ENCODE measurements at regions not wholly inside any gene's neighbourhood (a gene's known extent, or its start where the extent isn't known, plus 50 kb on each side); places are given as distances from the start of the nearest gene placed in this dataset.

DNA sequence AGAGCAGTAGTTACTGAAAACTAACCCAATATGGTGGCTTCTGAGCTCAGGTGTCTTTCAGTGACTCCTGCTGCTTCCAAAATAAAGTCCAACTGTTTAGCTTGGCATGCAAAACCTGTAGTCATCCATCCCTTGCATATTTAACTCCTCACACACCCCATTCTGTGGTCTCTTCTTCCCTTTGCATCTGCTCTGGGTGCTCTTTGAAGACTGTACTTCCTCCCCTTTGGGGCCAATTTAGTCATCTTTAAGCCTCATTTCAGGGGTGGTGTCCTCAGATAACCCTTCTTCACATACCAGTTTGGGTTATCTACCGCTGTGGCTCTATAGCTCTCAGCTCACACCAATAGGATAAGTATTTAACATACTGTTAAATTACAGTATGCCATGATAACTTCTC, 209.9 kb upstream of the DMRT1 start:
- Histone ChIP-seq H2BK20ac (ENCODE audit: low read length) (no peak overlapping the region), H3K23me2 (ENCODE audit: low read depth, low read length) (no peaks in the 10 kb centered on the region), H3K79me2 (ENCODE audit: control insufficient read depth in 1 of 2, insufficient read depth in 2 of 2, low read length in 2 of 2) (peaks cover 0 to 2% of the 10 kb centered on the region in 2 experiments; a peak in 1 of 4 replicates), H3K27ac (ENCODE audit: low read depth, low read length) (no peak overlapping the region), H3K14ac (ENCODE audit: insufficient read length) (no peak overlapping the region), H4K91ac (replicated peaks; ENCODE audit: insufficient read length, low read length) (no peak overlapping the region), H3K79me1 (ENCODE audit: low read depth, low read length) (peaks cover 2% of the 10 kb centered on the region; the same call in 1 of the 2 replicates), H2BK15ac (ENCODE audit: low read length) (no peak overlapping the region), H2BK12ac (ENCODE audit: low read depth, low read length) (no peak overlapping the region), H3K36me3 (ENCODE audit: control insufficient read depth in 2 of 4, insufficient read depth in 4 of 4, low read length in 3 of 4) (peaks cover 0 to 5% (median 0%) of the 10 kb centered on the region in 4 experiments; a peak in 1 of 8 replicates), H2BK5ac (ENCODE audit: low read depth, low read length) (no peak overlapping the region), H2AFZ (ENCODE audit: low read length) (no peak overlapping the region), H3K4me2 (ENCODE audit: insufficient read depth in 1 of 2, low read depth in 2 of 2, low read length in 2 of 2) (no peak overlapping the region), H3K4ac (replicated peaks; ENCODE audit: insufficient read length, low read depth, low read length) (no peak overlapping the region), H3K23ac (ENCODE audit: insufficient read length) (no peak overlapping the region), H4K20me1 (replicated peaks in 1 of 2; ENCODE audit: control insufficient read depth in 1 of 2, insufficient read depth in 2 of 2, low read length in 2 of 2) (no peaks in the 10 kb centered on the region), H3K27me3 (replicated peaks in 1 of 4; ENCODE audit: control insufficient read depth in 3 of 4, extremely low read depth in 1 of 4, insufficient read depth in 3 of 4, low read length in 3 of 4) (no peaks in the 10 kb centered on the region), H3K4me1 (replicated peaks in 1 of 4; ENCODE audit: control insufficient read depth in 3 of 4, insufficient read depth in 4 of 4, low read length in 3 of 4) (peaks cover 0 to 7% (median 1%) of the 10 kb centered on the region in 4 experiments; a peak in 3 of 7 replicates), H3K56ac (replicated peaks; ENCODE audit: insufficient read length, low read depth, low read length) (no peak overlapping the region), H3K18ac (ENCODE audit: extremely low read depth, low read length) (no peak overlapping the region), H3K9ac (replicated peaks in 1 of 4; ENCODE audit: extremely low read depth in 1 of 4, low read depth in 3 of 4, low read length in 3 of 4) (no peak overlapping the region), H3K9me3 (ENCODE audit: insufficient read depth in 2 of 2, low read depth in 1 of 2, low read length in 1 of 2) (peaks cover 3 to 7% of the 10 kb centered on the region in 2 experiments; a peak in 1 of 4 replicates), H2BK120ac (replicated peaks; ENCODE audit: low read depth, low read length) (no peak overlapping the region), H4K8ac (ENCODE audit: extremely low read depth, insufficient read depth, low read length) (no peak overlapping the region), H4K5ac (ENCODE audit: insufficient read length, low read depth, low read length) (no peak overlapping the region), H3K4me3 (ENCODE audit: extremely low read depth in 1 of 4, insufficient read depth in 2 of 4, low read depth in 3 of 4, low read length in 4 of 4) (no peak overlapping the region), H2AK5ac (ENCODE audit: low read depth, low read length) (no peak overlapping the region)
- POLR2A ChIA-PET (ENCODE audit: partially characterized antibody), result no interaction called here
- no peak for FAIRE-seq
- no peak for DNase-seq (ENCODE audit: low read depth in 1 of 2, low spot score in 2 of 2)
- 88% methylated on average over 1 of the region's 1 CpG; no CpG with 5 or more reads in 1 of the 2 experiments for WGBS, 2 experiments (ENCODE audit: extremely low coverage in 1 of 2, insufficient coverage in 1 of 2, insufficient read length in 1 of 2, insufficient replicate concordance in 2 of 2, low coverage in 1 of 2, low lambda C conversion rate in 2 of 2, missing lambda C conversion rate in 1 of 2)
- TF ChIP-seq SIN3A (conservative IDR thresholded peaks at IDR 0.05 in 1 of 2, IDR thresholded peaks at IDR 0.05 in 1 of 2; ENCODE audit: low read depth in 1 of 2, low read length in 2 of 2) (no peak), ZNF274 (IDR thresholded peaks at IDR 0.05; ENCODE audit: borderline replicate concordance, extremely low read depth, low read length) (no peak), NRF1 (IDR thresholded peaks at IDR 0.05; ENCODE audit: low read depth, low read length) (no peak), SAP30 (IDR thresholded peaks at IDR 0.05; ENCODE audit: insufficient read depth, insufficient replicate concordance, low read length) (no peak), HDAC2 (IDR thresholded peaks at IDR 0.05; ENCODE audit: borderline replicate concordance in 1 of 2, low read depth in 2 of 2, low read length in 2 of 2) (no peak), KDM5A (IDR thresholded peaks at IDR 0.05; ENCODE audit: low read length) (no peak), POU5F1 (IDR thresholded peaks at IDR 0.05; ENCODE audit: low read depth, low read length) (no peak)
- TF ChIP-seq, protein P1, sequence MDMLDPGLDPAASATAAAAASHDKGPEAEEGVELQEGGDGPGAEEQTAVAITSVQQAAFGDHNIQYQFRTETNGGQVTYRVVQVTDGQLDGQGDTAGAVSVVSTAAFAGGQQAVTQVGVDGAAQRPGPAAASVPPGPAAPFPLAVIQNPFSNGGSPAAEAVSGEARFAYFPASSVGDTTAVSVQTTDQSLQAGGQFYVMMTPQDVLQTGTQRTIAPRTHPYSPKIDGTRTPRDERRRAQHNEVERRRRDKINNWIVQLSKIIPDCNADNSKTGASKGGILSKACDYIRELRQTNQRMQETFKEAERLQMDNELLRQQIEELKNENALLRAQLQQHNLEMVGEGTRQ (IDR thresholded peaks at IDR 0.05; ENCODE audit: low read length), result no peak
- TF ChIP-seq, protein P2, sequence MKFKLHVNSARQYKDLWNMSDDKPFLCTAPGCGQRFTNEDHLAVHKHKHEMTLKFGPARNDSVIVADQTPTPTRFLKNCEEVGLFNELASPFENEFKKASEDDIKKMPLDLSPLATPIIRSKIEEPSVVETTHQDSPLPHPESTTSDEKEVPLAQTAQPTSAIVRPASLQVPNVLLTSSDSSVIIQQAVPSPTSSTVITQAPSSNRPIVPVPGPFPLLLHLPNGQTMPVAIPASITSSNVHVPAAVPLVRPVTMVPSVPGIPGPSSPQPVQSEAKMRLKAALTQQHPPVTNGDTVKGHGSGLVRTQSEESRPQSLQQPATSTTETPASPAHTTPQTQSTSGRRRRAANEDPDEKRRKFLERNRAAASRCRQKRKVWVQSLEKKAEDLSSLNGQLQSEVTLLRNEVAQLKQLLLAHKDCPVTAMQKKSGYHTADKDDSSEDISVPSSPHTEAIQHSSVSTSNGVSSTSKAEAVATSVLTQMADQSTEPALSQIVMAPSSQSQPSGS (IDR thresholded peaks at IDR 0.05; ENCODE audit: low read length), result no peak
- CTCF ChIA-PET (ENCODE audit: partially characterized antibody), result interaction anchor here (0.5 to 2.4 kb wide), 2 partner anchors 125 to 131 kb away, joined by 3 to 8 read pairs; no protein-coding TSS in a partner anchor

Data from H1 (cell line).